ENCODE measurements at regions not wholly inside any gene's neighbourhood (a gene's known extent, or its start where the extent isn't known, plus 50 kb on each side); places are given as distances from the start of the nearest gene placed in this dataset.

- no peak for DNase-seq (ENCODE audit: low read depth, low spot score)
Measured at GRCh38 chr11:134749040-134749839, 337.2 kb upstream of the B3GAT1 start.

- DNase-seq (ENCODE audit: low read depth, low spot score) = no peak
Measured at GRCh38 chr11:134746609-134747008, 334.6 kb upstream of the B3GAT1 start.

- DNase-seq (ENCODE audit: low read depth, low spot score) = no peak
Measured at GRCh38 chr11:134745456-134745855, 333.4 kb upstream of the B3GAT1 start.

- no peak for DNase-seq (ENCODE audit: low read depth, low spot score)
Measured at GRCh38 chr11:134743820-134744195, 331.8 kb upstream of the B3GAT1 start.

GRCh38 chr11:134742956-134743819 is 331.1 kb upstream of the B3GAT1 start:
- no peak for DNase-seq (ENCODE audit: low read depth, low spot score)

- DNase-seq (ENCODE audit: low read depth, low spot score) = no peak
Measured at GRCh38 chr11:134742224-134742612, 330.2 kb upstream of the B3GAT1 start.

- DNase-seq (ENCODE audit: low read depth, low spot score) = no peak
Measured at GRCh38 chr11:134741453-134742223, 329.6 kb upstream of the B3GAT1 start.

GRCh38 chr11:134740590-134741261 is 328.7 kb upstream of the B3GAT1 start:
- DNase-seq (ENCODE audit: low read depth, low spot score) = no peak

- DNase-seq (ENCODE audit: low read depth, low spot score) = no peak
Measured at GRCh38 chr11:134739136-134739535, 327.1 kb upstream of the B3GAT1 start.

GRCh38 chr11:134738581-134738980 is 326.5 kb upstream of the B3GAT1 start:
- no peak for DNase-seq (ENCODE audit: low read depth, low spot score)

GRCh38 chr11:134737563-134738510 is 325.8 kb upstream of the B3GAT1 start:
- no peak for DNase-seq (ENCODE audit: low read depth, low spot score)

GRCh38 chr11:134736251-134736947 is 324.4 kb upstream of the B3GAT1 start:
- DNase-seq (ENCODE audit: low read depth, low spot score) = no peak

- DNase-seq (ENCODE audit: low read depth, low spot score) = no peak
Measured at GRCh38 chr11:134734894-134735293, 322.9 kb upstream of the B3GAT1 start.

GRCh38 chr11:134734141-134734845 is 322.3 kb upstream of the B3GAT1 start:
- no peak for DNase-seq (ENCODE audit: low read depth, low spot score)

GRCh38 chr11:134733646-134734045 is 321.6 kb upstream of the B3GAT1 start:
- no peak for DNase-seq (ENCODE audit: low read depth, low spot score)

- DNase-seq (ENCODE audit: low read depth, low spot score) = no peak
Measured at GRCh38 chr11:134731213-134731961, 319.3 kb upstream of the B3GAT1 start.

- no peak for DNase-seq (ENCODE audit: low read depth, low spot score)
Measured at GRCh38 chr11:134730561-134731212, 318.6 kb upstream of the B3GAT1 start.

- no peak for DNase-seq (ENCODE audit: low read depth, low spot score)
Measured at GRCh38 chr11:134730101-134730500, 318.1 kb upstream of the B3GAT1 start.

Measured in brain pericyte (primary cell).